ENCODE measurements at regions not wholly inside any gene's neighbourhood (a gene's known extent, or its start where the extent isn't known, plus 50 kb on each side); places are given as distances from the start of the nearest gene placed in this dataset.

- Mint-ChIP-seq H3K4me1 (no peaks in the 10 kb centered on the region), H3K4me3 (no peak overlapping the region), H3K9me3 (no peaks in the 10 kb centered on the region), H3K27me3 (peaks cover 4 to 7% of the 10 kb centered on the region in 2 donors), H3K27ac (peak overlapping the region in 1 of 7 donors; percentile 1), H3K36me3 (no peaks in the 10 kb centered on the region)
- intact Hi-C loops (cut with micrococcal nuclease), result no loop called here
- no peaks in the 10 kb centered on the region for H3K36me3 ChIP-seq (ENCODE audit: insufficient read depth, low read length)
- no peak overlapping the region for H3K27ac ChIP-seq (ENCODE audit: low read depth, low read length)
- H3K9me3 ChIP-seq (ENCODE audit: control insufficient read depth in 1 of 2, low read length in 2 of 2), result no peaks in the 10 kb centered on the region
- CTCF ChIA-PET (ENCODE audit: partially characterized antibody), result no interaction called here
- H3K4me3 ChIP-seq (ENCODE audit: low read length in 2 of 2), result no peak overlapping the region
- H3K4me1 ChIP-seq (ENCODE audit: insufficient read depth, low read length), result no peaks in the 10 kb centered on the region
- no peak for DNase-seq
- POLR2A ChIA-PET (ENCODE audit: partially characterized antibody), result no interaction called here
- peaks cover 5% of the 10 kb centered on the region for H3K27me3 ChIP-seq (ENCODE audit: insufficient read depth, low read length)
Observed at GRCh38 chr4:89582756-89583505, 254.0 kb downstream of the SNCA start.

- Histone ChIP-seq H3K9me3 (ENCODE audit: control insufficient read depth in 1 of 2, low read length in 2 of 2) (no peaks in the 10 kb centered on the region), H3K4me1 (ENCODE audit: insufficient read depth, low read length) (no peaks in the 10 kb centered on the region), H3K27ac (ENCODE audit: low read depth, low read length) (no peak overlapping the region), H3K27me3 (ENCODE audit: insufficient read depth, low read length) (peaks cover 4% of the 10 kb centered on the region), H3K4me3 (ENCODE audit: low read length in 2 of 2) (no peak overlapping the region), H3K36me3 (ENCODE audit: insufficient read depth, low read length) (no peaks in the 10 kb centered on the region)
- H3K27ac Mint-ChIP-seq, result no peak overlapping the region
- no peak overlapping the region for H3K4me3 Mint-ChIP-seq
- CTCF ChIA-PET (ENCODE audit: partially characterized antibody), result no interaction called here
- peaks cover 3 to 5% of the 10 kb centered on the region in 2 donors for H3K27me3 Mint-ChIP-seq
- POLR2A ChIA-PET (ENCODE audit: partially characterized antibody), result no interaction called here
- H3K36me3 Mint-ChIP-seq, result no peaks in the 10 kb centered on the region
- no peaks in the 10 kb centered on the region for H3K4me1 Mint-ChIP-seq
- no peak for DNase-seq
- intact Hi-C loops (cut with micrococcal nuclease), result no loop called here
- H3K9me3 Mint-ChIP-seq, result peaks cover 0 to 2% (median 0%) of the 10 kb centered on the region in 8 donors
Observed at GRCh38 chr4:89579771-89580170, 257.2 kb downstream of the SNCA start.

GRCh38 chr4:89576246-89576645, 260.7 kb downstream of the SNCA start:
- Mint-ChIP-seq H3K4me1 (no peaks in the 10 kb centered on the region), H3K4me3 (no peak overlapping the region), H3K36me3 (no peaks in the 10 kb centered on the region), H3K9me3 (peaks cover 0 to 2% (median 0%) of the 10 kb centered on the region in 8 donors), H3K27ac (no peak overlapping the region), H3K27me3 (peaks cover 0 to 1% of the 10 kb centered on the region in 2 donors)
- no peak for DNase-seq
- intact Hi-C loops (cut with micrococcal nuclease), result no loop called here
- H3K4me1 ChIP-seq (ENCODE audit: insufficient read depth, low read length), result no peaks in the 10 kb centered on the region
- no peak overlapping the region for H3K27ac ChIP-seq (ENCODE audit: low read depth, low read length)
- ChIA-PET POLR2A (ENCODE audit: partially characterized antibody) (no interaction called here), CTCF (ENCODE audit: partially characterized antibody) (no interaction called here)
- no peaks in the 10 kb centered on the region for H3K36me3 ChIP-seq (ENCODE audit: insufficient read depth, low read length)
- no peaks in the 10 kb centered on the region for H3K9me3 ChIP-seq (ENCODE audit: control insufficient read depth in 1 of 2, low read length in 2 of 2)
- H3K27me3 ChIP-seq (ENCODE audit: insufficient read depth, low read length), result no peaks in the 10 kb centered on the region
- no peak overlapping the region for H3K4me3 ChIP-seq (ENCODE audit: low read length in 2 of 2)

- ChIA-PET POLR2A (ENCODE audit: partially characterized antibody) (no interaction called here), CTCF (ENCODE audit: partially characterized antibody) (no interaction called here)
- Histone ChIP-seq H3K4me1 (ENCODE audit: insufficient read depth, low read length) (no peaks in the 10 kb centered on the region), H3K27ac (ENCODE audit: low read depth, low read length) (no peak overlapping the region), H3K36me3 (ENCODE audit: insufficient read depth, low read length) (no peaks in the 10 kb centered on the region), H3K9me3 (ENCODE audit: control insufficient read depth in 1 of 2, low read length in 2 of 2) (no peaks in the 10 kb centered on the region), H3K4me3 (ENCODE audit: low read length in 2 of 2) (no peak overlapping the region), H3K27me3 (ENCODE audit: insufficient read depth, low read length) (no peaks in the 10 kb centered on the region)
- Mint-ChIP-seq H3K4me3 (no peak overlapping the region), H3K4me1 (no peaks in the 10 kb centered on the region), H3K9me3 (peaks cover 0 to 2% (median 0%) of the 10 kb centered on the region in 8 donors), H3K36me3 (no peaks in the 10 kb centered on the region), H3K27me3 (peaks cover 0 to 4% of the 10 kb centered on the region in 2 donors), H3K27ac (no peak overlapping the region)
- intact Hi-C loops (cut with micrococcal nuclease), result no loop called here
- no peak for DNase-seq
Observed at GRCh38 chr4:89575840-89576239, 261.1 kb downstream of the SNCA start.

- CTCF ChIA-PET (ENCODE audit: partially characterized antibody), result no interaction called here
Observed at GRCh38 chr4:89574176-89574575, 262.8 kb downstream of the SNCA start.

GRCh38 chr4:89573656-89574055, 263.3 kb downstream of the SNCA start:
- no peaks in the 10 kb centered on the region for H3K4me1 Mint-ChIP-seq
- H3K4me3 ChIP-seq (ENCODE audit: low read length in 2 of 2), result no peak overlapping the region
- H3K36me3 ChIP-seq (ENCODE audit: insufficient read depth, low read length), result no peaks in the 10 kb centered on the region
- intact Hi-C loops (cut with micrococcal nuclease), result no loop called here
- H3K36me3 Mint-ChIP-seq, result no peaks in the 10 kb centered on the region
- no peak overlapping the region for H3K27ac ChIP-seq (ENCODE audit: low read depth, low read length)
- DNase-seq, result no peak
- H3K9me3 ChIP-seq (ENCODE audit: control insufficient read depth in 1 of 2, low read length in 2 of 2), result no peaks in the 10 kb centered on the region
- ChIA-PET CTCF (ENCODE audit: partially characterized antibody) (interaction anchor here (1.0 kb wide), 1 partner anchor 15 kb away, joined by 3 read pairs; no protein-coding TSS in a partner anchor), POLR2A (ENCODE audit: partially characterized antibody) (no interaction called here)
- H3K27ac Mint-ChIP-seq, result no peak overlapping the region
- H3K9me3 Mint-ChIP-seq, result peaks cover 0 to 2% (median 0%) of the 10 kb centered on the region in 8 donors
- no peaks in the 10 kb centered on the region for H3K4me1 ChIP-seq (ENCODE audit: insufficient read depth, low read length)
- H3K27me3 Mint-ChIP-seq, result peaks cover 1 to 5% of the 10 kb centered on the region in 2 donors
- no peaks in the 10 kb centered on the region for H3K27me3 ChIP-seq (ENCODE audit: insufficient read depth, low read length)
- H3K4me3 Mint-ChIP-seq, result no peak overlapping the region

More at GRCh38 chr4:89574176-89574575, 262.8 kb downstream of the SNCA start:
- DNase-seq, result no peak
- H3K36me3 ChIP-seq (ENCODE audit: insufficient read depth, low read length), result no peaks in the 10 kb centered on the region
- no peaks in the 10 kb centered on the region for H3K4me1 Mint-ChIP-seq
- intact Hi-C loops (cut with micrococcal nuclease), result no loop called here
- no peak overlapping the region for H3K4me3 ChIP-seq (ENCODE audit: low read length in 2 of 2)
- H3K4me1 ChIP-seq (ENCODE audit: insufficient read depth, low read length), result no peaks in the 10 kb centered on the region
- POLR2A ChIA-PET (ENCODE audit: partially characterized antibody), result no interaction called here
- H3K27ac ChIP-seq (ENCODE audit: low read depth, low read length), result no peak overlapping the region
- no peaks in the 10 kb centered on the region for H3K9me3 ChIP-seq (ENCODE audit: control insufficient read depth in 1 of 2, low read length in 2 of 2)
- no peaks in the 10 kb centered on the region for H3K27me3 ChIP-seq (ENCODE audit: insufficient read depth, low read length)
- H3K4me3 Mint-ChIP-seq, result no peak overlapping the region
- no peak overlapping the region for H3K27ac Mint-ChIP-seq
- H3K36me3 Mint-ChIP-seq, result no peaks in the 10 kb centered on the region
- peaks cover 1 to 5% of the 10 kb centered on the region in 2 donors for H3K27me3 Mint-ChIP-seq
- peaks cover 0 to 2% (median 0%) of the 10 kb centered on the region in 8 donors for H3K9me3 Mint-ChIP-seq

- Histone ChIP-seq H3K27ac (ENCODE audit: low read depth, low read length) (no peak overlapping the region), H3K4me1 (ENCODE audit: insufficient read depth, low read length) (no peaks in the 10 kb centered on the region), H3K4me3 (ENCODE audit: low read length in 2 of 2) (no peak overlapping the region), H3K36me3 (ENCODE audit: insufficient read depth, low read length) (no peaks in the 10 kb centered on the region), H3K27me3 (ENCODE audit: insufficient read depth, low read length) (no peaks in the 10 kb centered on the region), H3K9me3 (ENCODE audit: control insufficient read depth in 1 of 2, low read length in 2 of 2) (no peaks in the 10 kb centered on the region)
- H3K4me1 Mint-ChIP-seq, result no peaks in the 10 kb centered on the region
- no peaks in the 10 kb centered on the region for H3K36me3 Mint-ChIP-seq
- intact Hi-C loops (cut with micrococcal nuclease), result no loop called here
- H3K27me3 Mint-ChIP-seq, result peaks cover 4 to 7% of the 10 kb centered on the region in 2 donors
- ChIA-PET CTCF (ENCODE audit: partially characterized antibody) (interaction anchor here (1.0 kb wide), 1 partner anchor 17 kb away, joined by 3 read pairs; no protein-coding TSS in a partner anchor), POLR2A (ENCODE audit: partially characterized antibody) (no interaction called here)
- no peak for DNase-seq
- H3K27ac Mint-ChIP-seq, result no peak overlapping the region
- H3K9me3 Mint-ChIP-seq, result peaks cover 0 to 2% (median 0%) of the 10 kb centered on the region in 8 donors
- no peak overlapping the region for H3K4me3 Mint-ChIP-seq
Observed at GRCh38 chr4:89572224-89572858, 264.6 kb downstream of the SNCA start.
